ENCODE measurements at regions not wholly inside any gene's neighbourhood (a gene's known extent, or its start where the extent isn't known, plus 50 kb on each side); places are given as distances from the start of the nearest gene placed in this dataset.

GRCh38 chr12:98446682-98447081 is 68.7 kb upstream of the TMPO start:
- TF ChIP-seq CTCF (conservative IDR thresholded peaks at IDR 0.05; ENCODE audit: low read length) (no peak), EZH2phosphoT487 (IDR thresholded peaks at IDR 0.05; ENCODE audit: borderline replicate concordance, low read depth, low read length) (no peak)
